ENCODE measurements at regions not wholly inside any gene's neighbourhood (a gene's known extent, or its start where the extent isn't known, plus 50 kb on each side); places are given as distances from the start of the nearest gene placed in this dataset.
"Not testable (repeated sequence)": the region's sequence is repeated elsewhere in the genome, so short reads cannot be mapped to it uniquely, and the experiment has no call there.

GRCh38 chr19:28614634-28615545, 598.1 kb downstream of the UQCRFS1 start:
- H3K4me3 ChIP-seq: no peak overlapping the region
- intact Hi-C loops (cut with DNase I; ENCODE audit: low total_unique reads): no loop called here
- no peaks in the 10 kb centered on the region for H3K27me3 ChIP-seq (replicated peaks in 1 of 7)
- 88 to 90% (median 89%) methylated on average over 12 of the region's 12 CpGs for WGBS, 5 donors
- no peaks in the 10 kb centered on the region for H3K4me1 ChIP-seq
- no peak overlapping the region for H3K27ac ChIP-seq
- no peaks in the 10 kb centered on the region for H3K36me3 ChIP-seq
- TF ChIP-seq, protein P1, sequence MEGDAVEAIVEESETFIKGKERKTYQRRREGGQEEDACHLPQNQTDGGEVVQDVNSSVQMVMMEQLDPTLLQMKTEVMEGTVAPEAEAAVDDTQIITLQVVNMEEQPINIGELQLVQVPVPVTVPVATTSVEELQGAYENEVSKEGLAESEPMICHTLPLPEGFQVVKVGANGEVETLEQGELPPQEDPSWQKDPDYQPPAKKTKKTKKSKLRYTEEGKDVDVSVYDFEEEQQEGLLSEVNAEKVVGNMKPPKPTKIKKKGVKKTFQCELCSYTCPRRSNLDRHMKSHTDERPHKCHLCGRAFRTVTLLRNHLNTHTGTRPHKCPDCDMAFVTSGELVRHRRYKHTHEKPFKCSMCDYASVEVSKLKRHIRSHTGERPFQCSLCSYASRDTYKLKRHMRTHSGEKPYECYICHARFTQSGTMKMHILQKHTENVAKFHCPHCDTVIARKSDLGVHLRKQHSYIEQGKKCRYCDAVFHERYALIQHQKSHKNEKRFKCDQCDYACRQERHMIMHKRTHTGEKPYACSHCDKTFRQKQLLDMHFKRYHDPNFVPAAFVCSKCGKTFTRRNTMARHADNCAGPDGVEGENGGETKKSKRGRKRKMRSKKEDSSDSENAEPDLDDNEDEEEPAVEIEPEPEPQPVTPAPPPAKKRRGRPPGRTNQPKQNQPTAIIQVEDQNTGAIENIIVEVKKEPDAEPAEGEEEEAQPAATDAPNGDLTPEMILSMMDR (IDR thresholded peaks at IDR 0.05 in 8 of 11, conservative IDR thresholded peaks at IDR 0.05 in 3 of 11): no peak
- TF ChIP-seq POLR2A (IDR thresholded peaks at IDR 0.05): no peak
- no peak for TF ChIP-seq POLR2AphosphoS5 (IDR thresholded peaks at IDR 0.05)
- H3K9me3 ChIP-seq: peaks cover 4 to 81% (median 43%) of the 10 kb centered on the region in 8 donors
- DNase-seq: no peak

GRCh38 chr19:28612275-28612769, 600.6 kb downstream of the UQCRFS1 start:
- H3K27me3 ChIP-seq (replicated peaks in 1 of 7): no peaks in the 10 kb centered on the region
- WGBS, 5 donors: 79 to 95% (median 87%) methylated on average over 8 of the region's 8 CpGs
- H3K36me3 ChIP-seq: no peaks in the 10 kb centered on the region
- no peak overlapping the region for H3K27ac ChIP-seq
- H3K4me3 ChIP-seq: no peak overlapping the region
- intact Hi-C loops (cut with DNase I; ENCODE audit: low total_unique reads): no loop called here
- peaks cover 4 to 98% (median 55%) of the 10 kb centered on the region in 8 donors for H3K9me3 ChIP-seq
- no peak for DNase-seq
- TF ChIP-seq POLR2A (IDR thresholded peaks at IDR 0.05) (no peak), POLR2AphosphoS5 (IDR thresholded peaks at IDR 0.05) (no peak)
- TF ChIP-seq, protein P1 (IDR thresholded peaks at IDR 0.05 in 8 of 11, conservative IDR thresholded peaks at IDR 0.05 in 3 of 11): no peak
- H3K4me1 ChIP-seq: no peaks in the 10 kb centered on the region

GRCh38 chr19:28611227-28611914, 601.6 kb downstream of the UQCRFS1 start:
- DNase-seq; intact Hi-C loops (cut with DNase I; ENCODE audit: low total_unique reads); H3K4me3 ChIP-seq; H3K27ac ChIP-seq; H3K36me3 ChIP-seq; H3K4me1 ChIP-seq; H3K27me3 ChIP-seq (replicated peaks in 1 of 7): not testable (repeated sequence)
- 72 to 86% (median 83%) methylated on average over 5 to 8 of the region's 8 CpGs for WGBS, 5 donors
- peaks cover 4 to 98% (median 62%) of the 10 kb centered on the region in 8 donors for H3K9me3 ChIP-seq

DNA sequence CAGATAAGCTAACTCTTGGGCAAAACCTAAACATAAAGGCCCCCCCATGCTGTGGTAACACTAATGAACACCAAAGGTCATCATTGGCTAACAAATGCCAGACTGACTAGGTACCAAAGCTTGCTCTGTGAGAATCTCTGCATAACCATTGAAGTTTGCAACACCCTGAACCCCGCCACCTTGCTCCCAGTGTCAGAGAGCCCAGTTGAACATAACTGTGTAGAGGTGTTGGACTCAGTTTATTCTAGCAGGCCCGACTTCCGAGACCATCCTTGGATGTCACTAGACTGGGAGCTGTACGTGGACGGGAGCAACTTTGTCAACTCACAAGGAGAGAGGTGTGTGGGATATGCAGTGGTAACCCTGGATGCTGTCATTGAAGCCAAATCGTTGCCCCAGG, 602.2 kb downstream of the UQCRFS1 start:
- Histone ChIP-seq H3K27me3 (replicated peaks in 1 of 7) (no peaks in the 10 kb centered on the region), H3K27ac (no peak overlapping the region), H3K9me3 (peaks cover 4 to 98% (median 63%) of the 10 kb centered on the region in 8 donors), H3K36me3 (no peaks in the 10 kb centered on the region), H3K4me1 (no peaks in the 10 kb centered on the region), H3K4me3 (no peak overlapping the region)
- TF ChIP-seq POLR2AphosphoS5 (IDR thresholded peaks at IDR 0.05): no peak
- no peak for TF ChIP-seq POLR2A (IDR thresholded peaks at IDR 0.05)
- TF ChIP-seq, protein P1 (IDR thresholded peaks at IDR 0.05 in 8 of 11, conservative IDR thresholded peaks at IDR 0.05 in 3 of 11): no peak
- 84 to 90% (median 86%) methylated on average over 6 of the region's 6 CpGs for WGBS, 5 donors
- intact Hi-C loops (cut with DNase I; ENCODE audit: low total_unique reads): no loop called here
- no peak for DNase-seq

Data from spleen (tissue), 11 donors.